ENCODE measurements at regions not wholly inside any gene's neighbourhood (a gene's known extent, or its start where the extent isn't known, plus 50 kb on each side); places are given as distances from the start of the nearest gene placed in this dataset.
"Not testable (repeated sequence)": the region's sequence is repeated elsewhere in the genome, so short reads cannot be mapped to it uniquely, and the experiment has no call there.

DNA sequence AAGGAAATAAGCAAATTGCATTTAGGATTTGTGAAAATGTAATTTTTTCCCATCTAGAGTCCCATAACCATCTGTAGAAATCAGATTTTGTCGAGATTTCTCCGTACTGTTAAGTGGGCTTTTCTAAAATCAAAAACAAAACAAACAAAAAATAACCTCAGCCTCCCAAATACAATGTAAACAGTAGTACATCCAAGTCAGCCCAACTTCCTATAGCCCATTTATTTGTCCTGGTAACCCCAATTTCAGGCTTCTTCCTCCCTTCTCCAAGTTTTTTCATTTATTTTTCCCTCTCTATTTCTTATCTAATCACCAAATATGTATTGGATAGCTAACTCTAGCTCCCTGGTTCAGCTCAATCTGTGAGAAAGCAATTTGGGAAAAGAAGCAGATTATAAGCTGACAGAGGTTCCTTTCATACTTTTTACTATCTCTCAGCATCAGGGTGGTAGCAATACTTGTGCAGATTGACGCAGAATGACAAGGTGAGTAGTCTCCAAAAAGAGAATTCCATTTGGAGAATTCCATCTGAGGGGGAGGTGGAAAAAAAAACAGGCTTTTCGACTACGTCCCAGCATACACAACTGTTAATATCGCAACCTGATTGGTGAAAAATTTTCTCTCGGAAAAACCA is 132.6 kb upstream of the BTN3A2 start:
- DNase-seq (ENCODE audit: low read depth in 3 of 3, low spot score in 1 of 3): no peak

DNA sequence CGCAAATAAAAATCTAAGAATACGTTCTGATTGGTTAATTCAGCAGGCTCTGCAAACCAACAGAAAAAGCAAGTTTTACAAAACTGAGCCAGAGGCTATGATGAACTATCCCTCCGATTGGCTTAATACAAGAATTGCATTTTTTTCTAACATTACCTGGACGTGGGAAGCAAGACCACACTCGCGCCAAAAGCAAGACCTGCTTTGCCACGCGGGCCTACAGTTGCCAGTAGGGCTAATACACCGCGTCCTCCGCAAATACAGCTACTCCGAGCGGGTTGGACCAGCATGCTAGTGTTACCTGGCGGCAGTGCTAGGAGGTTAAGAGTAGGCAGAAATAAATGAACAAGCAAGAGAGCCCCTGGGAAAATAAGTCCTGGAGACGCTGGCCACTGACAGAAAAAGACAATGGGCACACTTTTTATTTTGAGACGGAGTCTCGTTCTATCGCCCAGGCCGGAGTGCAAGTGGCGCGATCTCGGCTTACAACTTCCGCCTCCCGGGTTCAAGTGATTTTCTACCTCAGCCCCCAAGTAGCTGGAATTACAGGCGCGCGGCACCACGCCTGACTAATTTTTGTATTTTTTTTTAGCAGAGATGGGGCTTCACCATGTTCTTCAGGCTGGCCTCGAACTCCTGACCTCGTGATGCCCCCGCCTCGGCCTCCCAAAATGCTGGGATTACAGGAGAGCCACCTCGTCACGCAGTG is 131.9 kb upstream of the BTN3A2 start:
- no peak for DNase-seq (ENCODE audit: low read depth in 3 of 3, low spot score in 1 of 3)

DNA sequence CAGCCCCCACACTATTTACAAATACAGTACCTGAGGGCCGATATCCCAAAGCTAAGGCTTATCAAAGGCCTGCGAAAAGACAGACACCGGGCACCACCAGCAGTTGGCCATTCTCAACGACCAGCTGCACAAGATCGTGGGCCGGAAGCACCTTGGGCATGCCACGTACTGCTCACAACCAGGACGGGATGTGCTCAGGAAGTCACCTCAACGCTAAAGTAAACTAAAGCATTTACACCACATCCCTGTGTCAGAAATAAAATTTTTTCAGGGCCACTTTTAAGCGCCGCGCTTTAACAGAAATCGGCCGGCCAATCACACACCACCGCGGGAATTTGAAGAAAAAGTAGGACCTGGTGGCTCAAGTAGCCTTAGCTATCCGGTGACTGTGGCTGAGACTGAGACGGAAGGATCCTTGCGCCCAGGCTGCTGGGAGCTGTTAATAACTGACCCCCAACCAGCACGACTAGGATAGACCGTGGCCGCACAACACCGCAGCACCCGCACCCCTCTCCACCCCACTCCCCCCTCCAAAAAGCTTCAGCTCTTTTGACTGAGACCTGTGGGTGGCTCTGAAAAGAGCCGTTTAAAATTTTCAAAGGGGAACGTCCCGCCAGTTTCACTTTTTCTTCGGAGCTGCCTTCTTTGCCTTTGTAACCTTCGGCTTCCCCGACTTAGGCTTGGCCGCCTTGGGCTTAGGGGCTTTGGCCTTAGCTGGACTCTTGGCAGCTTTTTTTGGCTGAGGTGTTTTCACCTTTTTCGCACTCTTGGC is 131.2 kb upstream of the BTN3A2 start:
- peak in 1 of 3 donors; percentile 33 for DNase-seq (ENCODE audit: low read depth in 3 of 3, low spot score in 1 of 3)

DNA sequence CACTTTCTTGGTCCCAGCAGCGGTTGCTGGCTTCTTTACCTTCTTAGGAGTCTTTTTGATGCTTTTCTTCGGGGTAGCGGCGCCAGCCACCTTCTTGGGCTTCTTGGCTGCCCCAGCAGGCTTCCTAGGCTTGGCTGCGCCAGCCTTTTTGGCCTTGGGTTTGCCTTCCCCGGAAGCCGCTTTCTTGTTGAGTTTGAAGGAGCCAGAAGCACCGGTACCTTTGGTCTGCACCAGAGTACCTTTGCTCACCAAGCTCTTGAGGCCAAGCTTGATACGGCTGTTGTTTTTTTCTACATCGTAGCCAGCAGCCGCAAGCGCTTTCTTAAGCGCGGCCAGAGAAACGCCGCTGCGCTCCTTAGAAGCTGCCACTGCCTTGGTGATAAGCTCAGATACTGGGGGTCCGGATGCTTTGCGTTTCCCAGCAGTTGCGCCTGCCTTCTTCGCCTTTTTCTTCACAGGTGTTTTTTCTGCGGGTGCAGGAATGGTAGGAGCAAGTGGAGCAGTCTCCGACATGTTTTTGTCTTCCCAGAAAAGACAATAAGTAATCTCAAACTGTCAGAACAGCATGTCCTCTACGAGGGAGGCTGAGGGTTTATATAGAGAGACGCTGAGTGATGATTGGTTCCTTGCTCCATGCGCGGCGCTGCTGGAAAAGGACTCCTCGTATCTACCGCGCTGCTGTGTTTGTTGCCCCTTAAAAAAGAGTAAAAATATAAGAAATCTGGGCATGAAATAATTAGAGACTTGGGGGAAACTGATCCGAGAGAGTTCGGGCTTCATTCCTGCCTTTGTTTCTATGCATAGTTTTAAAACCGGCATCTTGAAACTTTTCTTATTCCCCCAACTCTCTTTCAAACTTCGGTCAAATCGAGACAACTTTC is 130.3 kb upstream of the BTN3A2 start:
- peak in 1 of 3 donors; percentile 34 for DNase-seq (ENCODE audit: low read depth in 3 of 3, low spot score in 1 of 3)

DNA sequence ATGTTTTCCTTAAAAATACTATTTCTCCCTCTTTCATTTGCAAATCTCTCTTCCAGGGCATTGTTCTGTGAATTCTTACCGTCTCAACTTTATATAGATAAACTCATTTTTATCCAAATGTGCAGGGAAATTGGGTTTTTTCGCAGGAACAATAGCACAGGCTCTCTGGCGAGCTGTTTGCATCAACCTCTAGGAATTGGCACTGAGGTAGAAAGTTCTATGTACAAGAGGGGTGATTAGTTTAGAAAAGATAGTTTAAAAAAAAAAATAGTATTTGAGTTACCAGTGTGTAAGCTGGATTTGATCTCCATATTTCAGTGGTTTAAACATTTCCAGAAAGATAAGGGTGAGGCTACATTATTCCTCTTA is 129.7 kb upstream of the BTN3A2 start:
- no peak for DNase-seq (ENCODE audit: low read depth in 3 of 3, low spot score in 1 of 3)

DNA sequence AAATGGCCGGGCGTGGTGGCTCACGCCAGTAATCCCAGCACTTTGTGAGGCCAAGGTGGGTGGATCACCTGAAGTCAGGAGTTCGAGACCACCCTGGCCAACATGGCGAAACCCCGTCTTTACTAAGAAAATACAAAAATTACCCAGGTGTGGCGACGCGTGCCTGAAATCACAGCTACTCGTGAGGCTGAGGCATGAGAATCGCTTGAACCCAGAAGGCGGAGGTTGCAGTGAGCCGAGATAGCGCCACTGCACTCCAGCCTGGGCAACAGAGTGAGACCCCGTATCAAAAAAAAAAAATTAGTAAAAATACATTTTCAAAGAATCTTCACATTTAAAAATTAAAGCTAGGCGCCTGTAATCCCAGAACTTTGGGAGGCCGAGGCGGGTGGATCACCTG is 125.6 kb upstream of the BTN3A2 start:
- not testable (repeated sequence) for DNase-seq (ENCODE audit: low read depth in 3 of 3, low spot score in 1 of 3)

DNA sequence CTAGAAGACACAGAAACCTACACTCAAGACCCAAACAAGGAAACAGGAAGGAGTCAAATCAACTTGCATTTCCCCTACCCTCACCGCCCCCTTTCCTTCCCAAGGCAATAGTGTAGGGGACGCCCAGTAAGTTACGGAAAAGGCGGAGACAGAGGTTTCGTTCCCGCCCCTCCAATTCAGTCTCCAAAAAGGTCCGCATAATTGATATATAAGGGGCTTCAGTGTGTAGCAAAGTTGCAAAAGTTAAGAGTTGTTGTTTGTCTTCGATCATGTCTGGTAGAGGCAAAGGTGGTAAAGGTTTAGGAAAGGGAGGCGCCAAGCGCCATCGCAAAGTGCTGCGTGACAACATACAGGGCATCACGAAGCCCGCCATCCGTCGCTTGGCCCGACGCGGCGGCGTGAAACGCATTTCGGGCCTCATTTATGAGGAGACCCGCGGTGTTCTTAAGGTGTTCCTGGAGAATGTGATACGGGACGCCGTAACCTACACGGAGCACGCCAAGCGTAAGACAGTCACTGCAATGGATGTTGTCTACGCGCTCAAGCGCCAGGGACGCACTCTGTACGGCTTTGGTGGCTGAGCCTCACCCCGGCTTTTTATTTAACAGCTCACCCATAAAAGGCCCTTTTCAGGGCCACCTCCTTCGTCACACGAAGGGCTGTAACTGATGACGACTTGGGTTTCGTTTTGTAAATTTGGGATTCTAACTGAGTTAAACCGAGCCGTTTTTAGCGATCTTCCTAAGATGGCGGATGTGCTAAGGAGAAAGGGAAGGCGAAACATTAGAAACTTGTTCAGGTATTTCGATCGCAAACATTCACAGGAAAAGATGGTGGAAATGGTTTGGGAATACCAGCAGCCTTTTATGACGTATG is 124.6 kb upstream of the BTN3A2 start:
- DNase-seq (ENCODE audit: low read depth in 3 of 3, low spot score in 1 of 3): peak in 1 of 3 donors; percentile 29

DNA sequence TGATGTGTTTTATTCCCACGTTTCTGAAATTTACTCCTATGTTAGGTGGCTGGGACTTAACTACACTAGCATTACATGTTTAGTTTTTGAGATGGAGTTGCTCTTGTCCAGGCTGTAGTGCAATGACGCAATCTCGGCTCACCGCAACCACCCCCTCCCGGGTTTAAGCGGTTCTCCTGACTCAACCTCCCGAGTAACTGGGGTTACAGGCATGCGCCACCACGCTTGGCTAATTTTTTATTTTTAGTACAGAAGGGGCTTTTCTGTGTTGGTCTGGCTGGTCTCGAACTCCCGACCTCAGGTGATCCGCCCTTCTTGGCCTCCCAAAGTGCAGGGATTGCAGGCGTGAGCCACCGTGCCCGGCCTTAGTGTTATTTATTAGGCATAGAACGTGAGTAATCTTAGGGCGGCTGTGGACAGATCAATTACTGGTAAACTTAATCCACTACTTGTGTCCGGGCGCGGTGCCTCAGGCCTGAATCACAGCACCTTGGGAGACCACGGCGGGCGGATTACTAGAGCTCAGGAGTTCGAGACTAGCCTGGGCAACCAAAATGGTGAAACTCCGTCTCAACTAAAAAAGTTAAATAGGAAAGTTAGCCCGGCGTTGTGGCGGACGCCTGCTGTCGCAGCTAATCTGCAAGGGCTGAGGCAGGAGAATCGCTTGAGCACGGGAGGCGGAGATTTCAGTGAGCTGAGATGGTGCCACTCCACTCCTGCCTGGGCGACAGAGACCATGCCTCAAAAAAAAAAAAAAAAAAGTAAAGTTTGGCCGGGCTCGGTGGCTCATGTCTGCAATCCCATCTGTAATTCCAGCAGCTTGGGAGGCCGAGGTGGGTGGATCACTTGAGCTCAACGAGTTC is 123.7 kb upstream of the BTN3A2 start:
- peak in 2 of 3 donors; percentile 8 to 18 for DNase-seq (ENCODE audit: low read depth in 3 of 3, low spot score in 1 of 3)

DNA sequence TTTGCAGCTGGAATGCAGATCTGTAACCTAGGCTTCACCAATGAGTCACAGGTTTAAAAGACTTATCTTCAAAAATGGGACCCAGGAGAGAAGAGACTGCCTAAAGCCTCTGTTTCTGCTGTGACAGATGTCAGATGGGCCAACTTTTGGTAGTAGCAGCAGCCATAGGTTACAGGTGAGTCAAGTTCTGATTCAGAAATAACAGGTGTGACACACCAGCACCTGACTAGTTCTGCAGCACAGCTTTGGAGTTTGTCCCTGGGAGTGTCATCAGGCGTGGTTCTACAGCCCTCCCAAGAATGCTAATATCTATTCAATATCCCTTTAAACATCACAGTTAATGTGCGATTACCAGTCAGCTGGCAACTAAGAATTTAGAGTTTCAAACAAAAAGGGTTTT is 121.9 kb upstream of the BTN3A2 start:
- DNase-seq (ENCODE audit: low read depth in 3 of 3, low spot score in 1 of 3): no peak

DNA sequence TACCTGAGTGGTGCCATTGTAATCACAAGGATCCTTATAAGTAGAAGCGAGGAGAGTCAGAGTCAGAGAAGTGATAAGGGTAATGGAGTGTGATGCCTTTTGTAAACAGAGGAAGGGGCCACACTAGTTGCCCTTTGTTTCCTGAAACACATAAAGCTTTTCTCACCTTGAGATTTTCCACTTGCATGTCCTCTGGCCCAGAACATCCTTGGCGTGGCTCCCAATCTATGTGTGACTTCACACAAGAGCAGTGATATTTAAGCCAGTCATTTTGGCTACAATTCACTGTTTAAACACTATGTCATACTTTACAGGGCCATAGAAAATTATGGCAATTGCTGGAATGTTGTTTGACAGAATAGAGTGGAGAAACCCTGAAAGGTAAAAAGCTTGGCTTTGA is 121.2 kb upstream of the BTN3A2 start:
- no peak for DNase-seq (ENCODE audit: low read depth in 3 of 3, low spot score in 1 of 3)

DNA sequence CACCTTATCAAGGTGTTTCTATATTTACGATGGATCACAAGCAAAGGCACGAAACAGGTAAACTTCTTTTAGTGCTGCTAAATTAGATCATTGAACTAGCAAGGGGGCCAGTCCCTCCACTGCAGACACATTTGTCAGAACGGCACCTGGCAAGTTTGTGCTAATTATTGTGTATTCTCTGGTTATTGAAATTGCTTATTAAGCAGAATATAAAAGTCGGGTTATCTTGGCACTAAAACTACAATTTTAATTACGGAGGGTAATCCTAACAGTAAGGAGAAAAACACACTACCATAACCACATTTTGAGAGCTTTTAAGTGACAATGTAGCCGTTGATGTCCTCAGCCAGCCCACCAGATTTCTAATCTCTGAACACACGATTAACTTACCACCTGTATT is 118.9 kb upstream of the BTN3A2 start:
- DNase-seq (ENCODE audit: low read depth in 3 of 3, low spot score in 1 of 3): no peak

DNA sequence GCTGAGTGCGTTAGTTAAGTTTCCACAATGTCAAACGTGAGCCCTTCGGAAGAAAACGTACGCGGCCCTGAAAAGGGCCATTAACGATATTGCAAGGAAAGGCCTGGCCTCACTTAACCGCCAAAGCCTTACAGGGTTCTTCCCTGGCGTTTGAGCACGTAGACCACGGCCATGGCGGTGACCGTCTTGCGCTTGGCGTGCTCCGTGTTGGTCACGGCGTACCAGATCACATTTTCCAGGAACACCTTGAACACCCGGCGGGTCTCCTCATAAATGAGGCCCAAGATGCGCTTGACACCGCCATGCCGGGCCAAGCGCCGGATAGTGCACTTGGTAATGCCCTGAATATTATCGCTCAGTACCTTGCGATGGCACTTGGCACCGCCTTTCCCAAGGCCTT is 118.4 kb upstream of the BTN3A2 start:
- no peak for DNase-seq (ENCODE audit: low read depth in 3 of 3, low spot score in 1 of 3)

DNA sequence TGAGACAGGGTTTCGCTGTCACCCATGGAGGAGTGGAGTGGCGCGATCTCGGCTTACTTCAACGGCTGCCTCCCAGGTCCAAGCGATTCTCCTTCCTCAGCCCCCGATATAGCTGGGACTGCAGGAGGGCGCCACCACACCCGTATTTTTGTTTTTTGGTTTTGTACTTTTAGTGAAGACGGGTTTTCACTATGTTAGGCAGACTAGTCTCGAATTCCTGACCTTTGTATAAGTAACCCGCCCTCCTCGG is 115.4 kb upstream of the BTN3A2 start:
- DNase-seq (ENCODE audit: low read depth in 3 of 3, low spot score in 1 of 3): no peak

DNA sequence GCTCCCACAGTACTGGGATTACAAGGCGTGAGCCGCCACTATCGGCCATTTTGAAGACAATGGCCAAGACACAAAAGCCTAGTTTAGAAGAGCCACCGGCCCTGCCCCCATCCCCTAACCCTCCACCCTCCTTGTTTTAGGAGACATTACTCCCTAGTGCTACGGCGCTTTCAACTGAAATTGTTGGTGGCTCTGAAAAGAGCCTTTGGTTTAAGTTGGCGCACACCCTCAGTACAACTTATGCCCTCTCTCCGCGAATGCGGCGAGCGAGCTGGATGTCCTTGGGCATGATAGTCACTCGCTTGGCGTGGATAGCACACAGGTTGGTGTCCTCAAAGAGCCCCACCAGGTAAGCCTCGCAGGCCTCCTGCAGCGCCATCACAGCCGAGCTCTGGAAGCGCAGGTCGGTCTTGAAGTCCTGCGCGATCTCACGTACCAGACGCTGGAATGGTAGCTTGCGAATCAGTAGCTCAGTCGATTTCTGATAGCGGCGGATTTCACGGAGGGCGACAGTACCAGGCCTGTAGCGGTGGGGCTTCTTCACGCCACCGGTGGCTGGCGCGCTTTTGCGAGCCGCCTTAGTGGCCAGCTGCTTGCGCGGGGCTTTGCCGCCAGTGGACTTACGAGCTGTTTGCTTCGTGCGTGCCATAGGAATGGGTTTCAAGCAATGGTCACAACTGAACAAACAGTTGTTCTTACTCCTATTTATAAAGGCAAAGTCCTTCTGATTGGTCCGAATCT is 114.9 kb upstream of the BTN3A2 start:
- DNase-seq (ENCODE audit: low read depth in 3 of 3, low spot score in 1 of 3): peak in 2 of 3 donors; percentile 35 to 41

DNA sequence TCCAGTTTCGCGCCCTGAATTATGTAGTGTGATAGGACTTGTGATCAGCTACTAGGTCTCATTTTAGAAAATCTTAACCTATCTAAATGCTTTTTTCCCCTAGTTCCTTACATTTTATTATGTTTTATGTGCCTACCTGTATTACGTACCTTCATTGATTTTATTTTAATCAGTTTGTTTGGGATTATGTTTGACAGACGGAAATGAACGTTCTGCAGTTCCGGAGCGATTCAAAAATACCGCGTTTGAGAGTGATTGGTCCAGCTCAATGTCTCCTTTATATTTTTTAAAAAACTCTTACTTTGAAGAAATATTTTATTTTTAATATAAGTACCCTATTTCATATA is 114.3 kb upstream of the BTN3A2 start:
- no peak for DNase-seq (ENCODE audit: low read depth in 3 of 3, low spot score in 1 of 3)

DNA sequence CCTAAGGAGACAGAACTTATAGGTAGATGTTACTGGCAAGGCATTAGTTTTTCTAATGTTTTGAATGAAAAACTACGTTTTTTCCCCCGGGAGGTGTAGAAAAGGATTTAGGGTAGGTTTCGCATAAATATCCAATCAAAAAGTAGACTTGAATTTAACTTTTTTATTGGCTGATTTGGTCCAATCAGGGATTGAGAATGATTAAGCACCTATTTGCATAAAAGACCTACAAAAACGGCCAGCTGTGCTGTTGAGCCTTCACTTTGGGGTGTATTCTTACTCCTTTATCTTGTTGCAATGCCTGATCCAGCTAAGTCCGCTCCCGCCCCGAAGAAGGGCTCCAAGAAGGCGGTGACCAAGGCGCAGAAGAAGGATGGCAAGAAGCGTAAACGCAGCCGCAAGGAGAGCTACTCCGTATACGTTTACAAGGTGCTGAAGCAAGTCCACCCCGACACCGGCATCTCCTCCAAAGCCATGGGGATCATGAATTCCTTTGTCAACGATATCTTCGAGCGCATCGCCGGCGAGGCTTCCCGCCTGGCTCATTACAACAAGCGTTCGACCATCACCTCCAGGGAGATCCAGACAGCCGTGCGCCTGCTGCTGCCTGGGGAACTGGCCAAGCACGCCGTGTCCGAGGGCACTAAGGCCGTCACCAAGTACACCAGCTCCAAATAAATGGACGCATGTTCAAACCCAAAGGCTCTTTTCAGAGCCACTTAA is 113.5 kb upstream of the BTN3A2 start:
- peak in 2 of 3 donors; percentile 9 to 17 for DNase-seq (ENCODE audit: low read depth in 3 of 3, low spot score in 1 of 3)

DNA sequence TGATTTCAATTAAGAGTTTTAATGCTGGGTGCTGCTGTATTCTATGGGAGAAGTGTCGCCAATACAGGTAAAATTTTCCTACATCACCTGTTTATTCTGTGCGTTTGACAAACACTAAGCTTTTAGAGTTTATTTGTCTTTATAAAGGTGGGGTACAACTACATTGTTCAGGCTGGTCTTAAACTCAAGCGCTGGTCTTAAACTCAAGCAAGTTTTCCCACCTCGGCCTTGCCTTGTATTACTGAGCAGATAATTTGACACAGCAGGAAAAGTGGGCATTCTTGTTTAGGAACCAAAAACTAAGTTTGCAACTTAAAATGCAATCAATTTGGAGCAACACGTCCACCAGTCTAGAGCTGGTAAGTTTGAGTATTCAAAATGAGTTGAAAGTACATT is 112.9 kb upstream of the BTN3A2 start:
- DNase-seq (ENCODE audit: low read depth in 3 of 3, low spot score in 1 of 3): no peak

DNA sequence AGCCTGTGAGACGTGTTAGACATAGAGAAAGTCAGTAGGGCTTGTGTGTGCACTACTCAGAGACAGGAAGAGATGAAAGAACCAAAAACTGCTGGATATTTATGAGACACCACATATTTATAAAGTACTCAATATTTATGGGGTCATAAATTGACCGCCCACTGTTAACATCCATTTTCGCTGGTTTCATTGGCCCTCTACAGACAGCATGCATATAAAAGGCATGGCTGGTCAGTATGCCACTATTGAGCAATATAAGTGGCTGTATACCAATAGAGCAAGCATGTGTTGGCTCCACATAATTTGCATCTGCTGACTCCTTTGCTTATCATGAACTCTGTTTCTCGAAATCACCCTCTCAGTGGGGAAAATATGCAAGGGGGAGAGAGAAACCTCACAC is 110.3 kb upstream of the BTN3A2 start:
- DNase-seq (ENCODE audit: low read depth in 3 of 3, low spot score in 1 of 3): no peak

Measured in stimulated activated CD4-positive, alpha-beta T cell treated with anti-CD3 and anti-CD28 coated beads, TNF-alpha, amount 100 ng/mL, for 1 hour (primary cell).